UCSD-AML1 (cell line): ENCODE measurements at regions not wholly inside any gene's neighbourhood (a gene's known extent, or its start where the extent isn't known, plus 50 kb on each side); places are given as distances from the start of the nearest gene placed in this dataset.
A peak's percentile ranks its signal among the peaks of the same experiment; 100 is the strongest.
"Not testable (repeated sequence)": the region's sequence is repeated elsewhere in the genome, so short reads cannot be mapped to it uniquely, and the experiment has no call there.

Source experiments
- DNase-seq: peaks from one replicate; lab custom pipeline; 2025; ENCODE audit not compliant: unreplicated experiment; lab: John Stamatoyannopoulos, UW

GRCh38 chrX:55326985-55327384 is 62.3 kb upstream of the PAGE3 start:
- DNase-seq = no peak

- no peak for DNase-seq
These were observed 70.6 kb upstream of the PAGE3 start for GRCh38 chrX:55335296-55335695.

DNA sequence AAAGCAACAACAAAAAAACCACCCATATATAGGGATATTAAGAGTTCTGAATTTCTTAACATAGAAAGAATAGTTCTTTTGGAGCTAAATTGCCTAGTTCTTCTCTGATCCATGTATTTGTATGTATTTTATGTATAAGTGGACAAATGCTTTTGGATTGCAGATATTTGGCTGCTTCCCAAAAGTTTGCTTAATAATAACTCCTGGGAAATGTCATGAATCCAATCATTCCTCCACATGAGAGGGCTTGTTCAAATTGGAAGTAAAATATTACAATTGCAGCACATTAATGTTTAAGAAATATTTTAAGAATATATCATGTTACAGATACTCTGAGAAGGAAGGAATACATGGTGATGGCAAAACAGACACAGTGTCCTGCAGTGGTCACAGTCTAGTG is 71.5 kb upstream of the PAGE3 start:
- no peak for DNase-seq

DNA sequence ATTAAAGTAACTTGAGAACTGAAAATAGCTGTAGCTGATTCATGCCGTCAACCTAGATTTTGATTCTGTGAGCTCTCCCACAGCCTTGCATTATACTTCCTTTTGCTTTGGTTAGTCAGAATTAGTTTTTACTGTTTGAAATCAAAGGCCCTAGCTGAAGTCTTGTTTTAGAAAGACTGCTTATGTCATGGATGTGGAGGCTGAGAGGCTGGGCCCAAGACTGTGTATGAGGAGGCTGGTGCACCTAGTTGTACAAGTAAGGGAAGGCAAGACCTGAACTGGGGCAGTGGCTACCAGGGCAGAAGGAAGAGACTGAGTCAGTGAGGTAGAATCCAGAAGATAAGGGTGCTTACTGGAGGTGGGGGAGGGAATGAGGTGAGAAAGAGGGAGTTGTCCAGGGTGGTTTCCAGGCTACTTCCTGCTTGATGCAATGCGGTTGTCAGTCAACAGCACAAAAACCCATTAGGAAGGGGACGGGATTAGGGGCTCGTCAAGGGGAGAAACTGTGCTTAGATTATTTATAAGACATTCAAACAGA is 76.2 kb upstream of the PAGE3 start:
- no peak for DNase-seq

DNA sequence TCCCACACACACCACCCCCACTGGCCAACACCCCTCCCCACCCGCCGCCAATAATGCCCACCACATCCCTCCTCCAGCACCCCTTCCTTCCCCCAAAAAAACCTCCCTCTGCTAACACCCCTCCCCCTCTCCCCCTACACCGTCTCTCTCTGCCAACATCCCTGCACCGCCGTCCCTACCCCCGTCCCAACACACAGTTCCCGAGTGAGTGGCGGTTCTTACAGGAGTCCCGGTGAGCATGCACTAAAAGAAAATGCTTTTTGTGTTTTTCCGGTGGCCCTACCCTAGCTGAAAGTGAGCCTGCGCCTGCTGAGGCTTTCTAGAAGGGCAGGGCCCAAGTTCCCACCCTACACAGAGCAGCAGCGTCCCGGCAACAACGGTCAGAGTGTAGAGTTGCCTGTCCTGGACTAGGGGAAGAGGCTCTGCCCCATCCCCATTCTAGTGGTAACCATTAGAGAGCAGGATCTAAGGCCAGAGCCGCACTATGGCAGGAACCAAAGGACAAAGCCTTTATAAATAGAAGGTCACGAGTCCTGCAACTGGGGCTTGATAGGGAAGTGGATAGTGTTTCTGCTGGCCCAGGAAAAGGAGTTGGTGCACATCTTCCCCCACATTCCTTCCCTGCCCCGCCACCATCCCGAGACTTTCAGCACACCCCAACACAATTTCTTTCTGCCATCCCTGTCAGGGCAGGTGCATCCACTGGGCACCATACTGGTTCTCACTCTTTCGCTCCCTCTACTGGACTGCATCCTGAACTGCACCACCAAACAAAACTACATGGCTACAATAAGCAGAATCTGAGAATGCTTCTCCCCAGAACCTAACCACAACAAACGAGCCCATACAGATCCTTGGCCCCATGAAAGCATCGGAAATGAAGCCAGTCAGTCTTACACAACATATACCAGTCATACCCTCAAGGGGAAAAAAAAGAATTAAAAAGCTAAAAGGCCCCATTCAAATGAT is 78.1 kb upstream of the PAGE3 start:
- DNase-seq = peak; percentile 11

DNA sequence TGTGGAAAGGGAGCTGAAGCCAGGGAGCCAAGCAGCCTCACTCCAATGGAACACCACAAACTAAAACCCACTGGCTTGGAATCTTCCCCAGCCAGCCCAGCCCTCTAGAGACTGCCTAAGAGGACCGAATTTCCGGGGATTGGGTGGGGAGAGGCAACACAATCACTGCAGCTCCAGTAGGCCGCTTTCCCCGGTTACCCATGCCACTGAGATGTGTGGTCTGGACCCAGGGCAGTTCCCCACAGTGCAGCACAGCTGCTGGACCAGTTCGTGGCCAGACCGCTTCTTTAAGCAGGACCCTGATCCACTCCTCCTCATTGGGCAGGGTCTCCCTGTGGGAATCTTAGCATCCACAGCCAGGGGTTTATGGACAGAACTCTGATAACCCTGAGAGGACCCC is 91.9 kb upstream of the PAGE3 start:
- DNase-seq = no peak

DNA sequence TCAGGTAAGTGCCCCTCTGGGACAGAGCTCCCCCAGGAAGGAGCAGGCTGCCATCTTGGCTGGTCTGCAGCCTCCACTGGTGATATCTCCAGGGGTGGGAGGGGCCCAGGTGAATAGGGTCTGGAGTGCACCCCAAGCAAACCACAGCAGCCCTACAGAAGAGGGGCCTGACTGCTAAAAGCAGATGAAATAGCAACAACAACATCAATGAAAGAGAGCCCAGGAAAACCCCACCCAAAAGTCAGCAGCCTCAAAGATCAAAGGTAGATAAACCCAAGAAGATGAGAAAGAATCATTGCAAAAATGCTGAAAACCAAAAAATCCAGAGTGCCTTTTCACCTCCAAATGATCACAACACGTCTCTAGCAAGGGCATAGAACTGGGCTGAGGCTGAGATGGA is 92.5 kb upstream of the PAGE3 start:
- DNase-seq = no peak

DNA sequence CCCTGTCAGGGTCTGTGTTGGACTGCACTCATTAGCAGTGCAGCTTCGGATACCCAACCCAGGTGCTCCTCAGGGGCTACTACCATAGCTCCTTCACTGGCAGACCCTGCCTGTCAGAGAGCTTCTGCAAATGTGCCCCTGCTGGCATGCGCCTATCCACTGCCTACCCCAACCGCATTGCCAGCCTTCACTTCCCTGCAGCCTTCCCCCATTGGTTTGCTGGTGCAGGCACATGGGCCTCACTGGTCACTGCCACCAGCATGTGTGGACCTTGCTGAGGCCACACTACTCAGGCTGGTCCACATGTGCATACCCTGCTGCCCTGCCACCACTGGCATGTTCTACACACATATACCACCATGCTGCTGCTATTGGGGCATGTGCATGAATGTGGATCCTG is 72.5 kb upstream of the MAGEH1 start:
- no peak for DNase-seq

DNA sequence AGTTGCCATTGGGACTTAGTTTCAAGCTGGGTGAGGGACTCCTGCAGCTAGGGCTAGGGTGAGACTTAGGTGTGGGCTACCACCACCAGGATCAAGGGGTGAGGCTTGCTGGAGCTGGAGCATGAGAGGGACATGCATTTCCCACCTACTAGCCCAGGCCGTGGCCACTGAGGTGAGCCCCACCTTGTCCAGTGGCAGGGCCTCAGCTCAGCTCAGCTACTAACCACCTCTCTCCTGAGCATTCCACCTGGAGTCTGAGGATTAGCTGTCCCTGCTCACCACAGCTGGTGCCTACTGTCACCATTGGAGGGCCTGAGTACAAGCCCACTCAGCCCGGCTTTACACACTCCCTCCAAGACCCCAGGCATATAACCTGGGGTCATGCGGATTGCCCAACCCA is 62.6 kb upstream of the MAGEH1 start:
- no peak for DNase-seq

DNA sequence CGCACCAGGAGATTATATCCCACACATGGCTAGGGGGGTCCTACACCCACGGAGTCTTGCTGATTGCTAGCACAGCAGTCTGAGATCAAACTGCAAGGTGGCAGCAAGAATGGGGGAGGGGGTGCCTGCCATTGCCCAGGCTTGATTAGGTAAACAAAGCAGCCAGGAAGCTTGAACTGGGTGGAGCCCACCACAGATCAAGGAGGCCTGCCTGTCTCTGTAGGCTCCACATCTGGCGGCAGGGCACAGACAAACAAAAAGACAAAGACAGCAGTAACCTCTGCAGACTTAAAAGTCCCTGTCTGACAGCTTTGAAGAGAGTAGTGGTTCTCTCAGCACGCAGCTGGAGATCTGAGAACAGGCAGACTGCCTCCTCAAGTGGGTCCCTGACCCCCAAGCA is 55.1 kb upstream of the MAGEH1 start:
- not testable (repeated sequence) for DNase-seq
